Gastroesophageal sphincter (tissue), 4 donors: ENCODE measurements at regions not wholly inside any gene's neighbourhood (a gene's known extent, or its start where the extent isn't known, plus 50 kb on each side); places are given as distances from the start of the nearest gene placed in this dataset.

Source experiments
- ATAC-seq: fragments of 150-250 bp; one replicate; pipeline ENCODE4 v1.9.1; 2016; ENCODE audit warnings: mild to moderate bottlenecking, moderate library complexity
- H3K27ac ChIP-seq, 4 donors: fragments of 200-600 bp; sonication (generic) in 3 of 4; 1 replicate in 3 of 4; 2 replicates in 1 of 4; pipeline ENCODE4 v1.5.1; 2016 to 2019
- H3K27me3 ChIP-seq: fragments of 200-600 bp; sonication (generic); one replicate; pipeline ENCODE4 v1.5.1; 2019
- H3K36me3 ChIP-seq, 2 donors: fragments of 200-600 bp; sonication (generic); one replicate each; pipeline ENCODE4 v1.5.1; 2019; ENCODE audit warnings: control low read depth in 1 of 2
- H3K4me1 ChIP-seq, 3 donors: fragments of 200-600 bp; sonication (generic); 1 replicate in 2 of 3; 2 replicates in 1 of 3; pipeline ENCODE4 v1.5.1; 2016 to 2019; ENCODE audit warnings: control low read depth in 2 of 3
- H3K4me3 ChIP-seq, 2 donors: fragments of 200-600 bp; sonication (generic); one replicate each; pipeline ENCODE4 v1.5.1; 2019; ENCODE audit warnings: mild to moderate bottlenecking in 1 of 2, moderate library complexity in 1 of 2
- H3K9me3 ChIP-seq, 3 donors: fragments of 200-600 bp; sonication (generic); one replicate each; pipeline ENCODE4 v1.5.1; 2017 to 2019; ENCODE audit warnings: control low read depth in 2 of 3
- EP300 ChIP-seq: sonication (generic); formaldehyde crosslinking; IDR thresholded peaks from one replicate; pipeline ENCODE4 v1.6.1; 2017; ENCODE audit warnings: antibody characterized with exemption, mild to moderate bottlenecking
- POLR2A ChIP-seq, 2 donors: fragments of 450-650 bp; IDR thresholded peaks; one replicate each; pipeline ENCODE4 v1.6.1; 2017; ENCODE audit warnings: antibody characterized with exemption in 2 of 2, mild to moderate bottlenecking in 2 of 2, moderate library complexity in 1 of 2
- POLR2AphosphoS5 ChIP-seq: sonication (generic); formaldehyde crosslinking; IDR thresholded peaks from one replicate; pipeline ENCODE4 v1.6.1; 2017; ENCODE audit warnings: antibody characterized with exemption
- WGBS, 2 donors: methylation state at CpG; one replicate each; pipeline ENCODE4 v1.1.5; 2018; ENCODE audit warnings: low coverage in 1 of 2; 5-methylcytosine and 5-hydroxymethylcytosine counted together
- TF ChIP-seq, protein P1 (sequence below), 4 experiments: fragments of 200-600 bp in 2 of 4; fragments of 450-650 bp in 2 of 4; sonication (generic) in 1 of 4; IDR thresholded peaks; one replicate each; pipeline ENCODE4 v1.5.1; 2017 to 2019; ENCODE audit warnings: antibody characterized with exemption in 4 of 4, mild to moderate bottlenecking in 2 of 4, moderate library complexity in 2 of 4

DNA sequence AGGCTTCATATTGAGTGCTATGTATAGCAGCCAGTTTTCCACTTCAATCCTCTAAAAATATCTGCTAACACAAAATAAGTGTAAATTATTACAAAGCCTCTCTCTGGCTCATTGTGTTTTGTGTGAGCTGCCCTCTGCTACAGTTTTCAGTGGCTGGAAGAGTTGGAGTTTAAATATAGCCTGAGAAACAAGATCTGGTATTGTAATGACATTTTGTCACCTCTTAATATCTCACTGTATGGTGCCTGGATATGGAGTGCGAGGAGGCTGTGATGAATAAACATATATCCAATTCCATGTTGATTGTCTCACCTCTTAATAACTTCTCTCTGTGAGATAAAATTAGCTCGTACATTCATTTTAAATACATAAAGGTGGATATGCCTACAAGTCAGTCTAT lies 269.7 kb downstream of the FLRT2 start:
- Histone ChIP-seq H3K36me3 (no peaks in the 10 kb centered on the region), H3K27me3 (no peaks in the 10 kb centered on the region), H3K27ac (no peak overlapping the region), H3K4me3 (no peak overlapping the region), H3K4me1 (no peaks in the 10 kb centered on the region), H3K9me3 (no peaks in the 10 kb centered on the region)
- no peak for ATAC-seq
- WGBS, 2 donors, result 73% methylated on average over 2 of the region's 2 CpGs
- TF ChIP-seq POLR2A (IDR thresholded peaks at IDR 0.05) (no peak), EP300 (no peak)

DNA sequence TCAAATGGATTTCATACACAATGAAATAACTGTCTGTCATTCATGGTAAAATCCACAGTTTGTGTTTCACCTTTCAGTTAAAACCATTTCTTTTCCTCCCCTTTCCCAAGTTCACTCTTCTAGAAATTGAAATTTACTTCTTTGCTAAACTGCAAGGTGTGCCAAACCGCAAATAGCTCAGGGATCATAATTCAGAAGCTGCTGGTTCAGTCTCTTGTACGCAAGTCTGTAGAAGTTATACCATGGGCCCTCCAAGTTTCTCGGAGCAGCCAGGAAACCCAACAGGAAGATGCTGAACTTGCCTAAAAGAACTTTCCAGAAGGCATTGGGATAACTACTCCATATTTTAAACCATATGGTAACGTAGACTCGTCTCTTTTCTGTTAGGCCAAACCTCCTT lies 268.9 kb downstream of the FLRT2 start:
- WGBS, 2 donors, result 95% methylated on average over 4 of the region's 5 CpGs; no CpG with 5 or more reads in 1 of the 2 donors
- no peak overlapping the region for H3K27ac ChIP-seq
- no peak for ATAC-seq
- H3K27me3 ChIP-seq, result no peaks in the 10 kb centered on the region
- no peak overlapping the region for H3K4me3 ChIP-seq
- H3K9me3 ChIP-seq, result no peaks in the 10 kb centered on the region
- H3K36me3 ChIP-seq, result no peaks in the 10 kb centered on the region
- H3K4me1 ChIP-seq, result no peaks in the 10 kb centered on the region
- TF ChIP-seq POLR2A (IDR thresholded peaks at IDR 0.05), result no peak
- TF ChIP-seq, protein P1, sequence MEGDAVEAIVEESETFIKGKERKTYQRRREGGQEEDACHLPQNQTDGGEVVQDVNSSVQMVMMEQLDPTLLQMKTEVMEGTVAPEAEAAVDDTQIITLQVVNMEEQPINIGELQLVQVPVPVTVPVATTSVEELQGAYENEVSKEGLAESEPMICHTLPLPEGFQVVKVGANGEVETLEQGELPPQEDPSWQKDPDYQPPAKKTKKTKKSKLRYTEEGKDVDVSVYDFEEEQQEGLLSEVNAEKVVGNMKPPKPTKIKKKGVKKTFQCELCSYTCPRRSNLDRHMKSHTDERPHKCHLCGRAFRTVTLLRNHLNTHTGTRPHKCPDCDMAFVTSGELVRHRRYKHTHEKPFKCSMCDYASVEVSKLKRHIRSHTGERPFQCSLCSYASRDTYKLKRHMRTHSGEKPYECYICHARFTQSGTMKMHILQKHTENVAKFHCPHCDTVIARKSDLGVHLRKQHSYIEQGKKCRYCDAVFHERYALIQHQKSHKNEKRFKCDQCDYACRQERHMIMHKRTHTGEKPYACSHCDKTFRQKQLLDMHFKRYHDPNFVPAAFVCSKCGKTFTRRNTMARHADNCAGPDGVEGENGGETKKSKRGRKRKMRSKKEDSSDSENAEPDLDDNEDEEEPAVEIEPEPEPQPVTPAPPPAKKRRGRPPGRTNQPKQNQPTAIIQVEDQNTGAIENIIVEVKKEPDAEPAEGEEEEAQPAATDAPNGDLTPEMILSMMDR (IDR thresholded peaks at IDR 0.05), result no peak
- no peak for TF ChIP-seq EP300
- TF ChIP-seq POLR2AphosphoS5, result no peak

DNA sequence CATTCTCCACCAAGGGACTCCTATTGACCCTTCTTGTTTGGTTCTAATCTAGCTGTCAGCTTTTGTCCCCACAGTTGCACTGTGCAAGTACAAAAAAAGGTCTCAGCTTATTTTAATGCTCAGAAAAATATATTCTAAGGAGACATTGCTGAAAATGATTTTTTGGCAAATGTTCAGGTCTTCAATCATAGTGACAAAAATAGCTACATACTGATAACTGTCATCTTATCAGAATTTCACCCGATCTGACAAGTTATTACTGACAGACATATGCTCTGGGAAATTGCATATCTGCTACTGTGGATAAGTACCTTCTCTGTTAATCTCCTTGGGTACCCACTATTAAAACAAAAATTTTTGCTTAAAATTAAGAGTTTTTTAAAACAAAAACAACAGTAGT lies 263.6 kb downstream of the FLRT2 start:
- no peaks in the 10 kb centered on the region for H3K4me1 ChIP-seq
- no peaks in the 10 kb centered on the region for H3K27me3 ChIP-seq
- no peak for ATAC-seq
- H3K4me3 ChIP-seq, result no peak overlapping the region
- H3K36me3 ChIP-seq, result no peaks in the 10 kb centered on the region
- TF ChIP-seq EP300 (no peak), POLR2A (IDR thresholded peaks at IDR 0.05) (no peak), POLR2AphosphoS5 (no peak)
- TF ChIP-seq, protein P1 (IDR thresholded peaks at IDR 0.05), result no peak
- H3K9me3 ChIP-seq, result no peaks in the 10 kb centered on the region
- WGBS, 2 donors, result 79 to 100% methylated on average over 1 of the region's 1 CpG
- H3K27ac ChIP-seq, result no peak overlapping the region

DNA sequence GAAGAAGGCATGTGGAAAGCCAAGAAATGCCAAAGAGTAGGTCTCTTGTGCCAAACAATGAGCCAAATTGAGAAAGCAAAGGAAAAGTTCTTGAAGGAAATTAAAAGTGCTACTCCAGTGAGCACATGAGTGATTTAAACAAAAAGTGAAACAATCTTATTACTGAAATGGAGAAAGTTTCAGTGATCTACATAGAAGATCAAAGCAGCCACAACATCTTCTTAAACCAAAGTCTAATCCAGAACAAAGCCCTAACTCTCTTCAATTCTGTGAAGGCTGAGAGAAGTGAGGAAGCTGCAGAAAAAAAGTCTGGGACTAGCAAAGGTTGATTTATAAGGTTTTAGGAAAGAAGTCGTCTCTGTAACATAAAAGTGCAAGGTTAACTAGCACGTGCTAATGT lies 259.6 kb downstream of the FLRT2 start:
- ATAC-seq, result no peak
- Histone ChIP-seq H3K27me3 (no peaks in the 10 kb centered on the region), H3K27ac (no peak overlapping the region), H3K4me3 (no peak overlapping the region), H3K4me1 (no peaks in the 10 kb centered on the region), H3K36me3 (no peaks in the 10 kb centered on the region), H3K9me3 (no peaks in the 10 kb centered on the region)
- TF ChIP-seq POLR2AphosphoS5 (no peak), EP300 (no peak), POLR2A (IDR thresholded peaks at IDR 0.05) (no peak)
- TF ChIP-seq, protein P1 (IDR thresholded peaks at IDR 0.05), result no peak
- WGBS, 2 donors, result 53 to 73% methylated on average over 2 of the region's 2 CpGs

DNA sequence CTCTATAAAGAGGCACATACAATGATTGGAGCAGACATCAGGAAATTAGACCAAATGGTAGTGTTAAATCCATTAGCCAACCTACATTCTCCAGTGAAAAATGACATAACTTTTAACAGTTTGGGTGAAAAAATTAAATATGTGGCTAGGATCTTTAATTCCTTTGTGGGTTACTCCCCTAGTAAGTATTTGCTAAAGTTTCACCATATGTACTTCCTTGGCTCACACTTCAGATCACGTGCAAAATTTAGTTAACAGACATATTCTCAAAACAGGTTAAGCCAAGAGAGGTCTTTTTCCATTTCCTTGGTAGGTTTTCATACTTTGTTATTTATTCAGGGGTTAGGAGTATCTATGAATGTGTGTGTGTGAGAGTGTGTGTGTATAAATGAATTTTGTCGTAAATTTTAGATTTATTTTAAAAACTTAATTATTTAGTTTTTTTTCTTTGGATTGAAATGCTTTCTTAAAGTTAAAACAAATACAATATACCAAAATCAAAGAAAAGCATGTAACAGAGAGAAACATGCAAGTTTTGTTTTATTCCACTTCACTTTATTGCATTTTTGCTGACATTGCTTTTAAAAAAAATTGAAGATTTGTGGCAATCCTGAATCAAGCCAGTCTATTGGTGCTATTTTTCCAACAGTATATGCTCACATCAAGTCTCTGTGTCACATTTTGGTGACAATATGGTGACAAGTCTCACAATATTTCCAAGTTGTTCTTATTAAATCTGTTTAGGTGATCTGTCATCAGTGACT lies 258.7 kb downstream of the FLRT2 start:
- no peaks in the 10 kb centered on the region for H3K36me3 ChIP-seq
- H3K4me3 ChIP-seq, result no peak overlapping the region
- WGBS, 2 donors, result 35 to 52% methylated on average over 2 of the region's 2 CpGs
- H3K27me3 ChIP-seq, result no peaks in the 10 kb centered on the region
- no peak for TF ChIP-seq POLR2AphosphoS5
- no peak for TF ChIP-seq POLR2A (IDR thresholded peaks at IDR 0.05)
- TF ChIP-seq, protein P1 (IDR thresholded peaks at IDR 0.05), result no peak
- TF ChIP-seq EP300, result no peak
- no peak overlapping the region for H3K27ac ChIP-seq
- H3K4me1 ChIP-seq, result no peaks in the 10 kb centered on the region
- no peak for ATAC-seq
- H3K9me3 ChIP-seq, result no peaks in the 10 kb centered on the region
